HepG2 (cell line): ENCODE measurements at regions not wholly inside any gene's neighbourhood (a gene's known extent, or its start where the extent isn't known, plus 50 kb on each side); places are given as distances from the start of the nearest gene placed in this dataset.

Source experiments
- ATAC-seq: fragments of 200-7000 bp; cut with Tn5 transposase; 3 replicates; pipeline ENCODE4 v1.9.1; 2020; ENCODE audit warnings: mild to moderate bottlenecking, moderate library complexity
- BruUV-seq: library from RNA; stranded (reverse); fragments of 400-500 nt; replicated peaks from 2 replicates; lab custom pipeline; 2021; lab: Mats Ljungman, UMichigan
- CTCF ChIA-PET: fragments of 300-600 bp; formaldehyde crosslinking; extraction: SDS; loops from one replicate; lab custom pipeline; 2021; ENCODE audit warnings: low total read pairs, inconsistent platforms, low intra/inter-chr PET ratio; lab: Yijun Ruan, JAX
- POLR2A ChIA-PET: fragments of 350-600 bp; sonication (Branson Sonifier 250); formaldehyde crosslinking; loops from one replicate; lab custom pipeline; 2020; ENCODE audit warnings: antibody characterized with exemption, inconsistent platforms; lab: Yijun Ruan, JAX
- DNase-seq: peaks from one replicate; pipeline ENCODE4 v3.0.0-alpha.2; 2015; ENCODE audit warnings: low spot score
- FAIRE-seq: peaks from 3 replicates; lab custom pipeline; 2011; peaks lifted over from hg19 to GRCh38; lab: Jason Lieb, UNC
- H2AFZ ChIP-seq: one replicate; pipeline ENCODE4 v1.6.1; 2011; ENCODE audit warnings: low read length, inconsistent platforms
- H3K27ac ChIP-seq: fragments of 300-600 bp; 3 replicates; pipeline ENCODE4 v1.8.0; 2011; ENCODE audit warnings: mixed run types, mild to moderate bottlenecking, mixed read lengths, low read length, inconsistent platforms; ENCODE audit not compliant: insufficient read depth; ENCODE audit errors: extremely low read length
- H3K27me3 ChIP-seq, 2 experiments: fragments of 200-600 bp in 1 of 2; 2 replicates in 1 of 2; 3 replicates in 1 of 2; pipeline versions ENCODE4 v1.6.0 to v1.8.0; 2011; ENCODE audit warnings: low read length in 2 of 2, mild to moderate bottlenecking in 2 of 2, moderate library complexity in 2 of 2, inconsistent platforms in 1 of 2; ENCODE audit not compliant: insufficient read depth in 2 of 2, control insufficient read depth in 1 of 2
- H3K36me3 ChIP-seq, 2 experiments: fragments of 200-600 bp in 1 of 2; replicated peaks in 1 of 2; 2 replicates in 1 of 2; 3 replicates in 1 of 2; pipeline versions ENCODE4 v1.5.1 to v1.8.0; 2011; ENCODE audit warnings: low read length in 2 of 2, inconsistent platforms in 1 of 2; ENCODE audit not compliant: insufficient read depth in 2 of 2, control insufficient read depth in 1 of 2
- H3K4me1 ChIP-seq: 2 replicates; pipeline ENCODE4 v1.5.1; 2012; ENCODE audit warnings: low read length, inconsistent platforms; ENCODE audit not compliant: insufficient read depth
- H3K4me2 ChIP-seq: 2 replicates; pipeline ENCODE4 v1.6.0; 2011; ENCODE audit warnings: low read depth, low read length, inconsistent platforms
- H3K4me3 ChIP-seq, 3 experiments: fragments of 200-600 bp in 1 of 3; sonication (generic), shearing (Covaris generic) in 1 of 3; replicated peaks in 1 of 3; 2 replicates each; pipeline ENCODE4 v1.5.1; 2011 to 2016; ENCODE audit warnings: low read length in 3 of 3, inconsistent platforms in 2 of 3, low read depth in 2 of 3, mild to moderate bottlenecking in 2 of 3, control low read depth in 1 of 3, mixed read lengths in 1 of 3; ENCODE audit not compliant: insufficient read depth in 1 of 3
- H3K79me2 ChIP-seq: one replicate; pipeline ENCODE4 v1.6.1; 2011; ENCODE audit warnings: low read length, inconsistent platforms; ENCODE audit not compliant: insufficient read depth
- H3K9ac ChIP-seq: 2 replicates; pipeline ENCODE4 v1.6.0; 2011; ENCODE audit warnings: mild to moderate bottlenecking, low read depth, low read length, inconsistent platforms; ENCODE audit not compliant: insufficient read depth
- H3K9me3 ChIP-seq: 2 replicates; pipeline ENCODE4 v1.5.1; 2012; ENCODE audit warnings: mild to moderate bottlenecking, low read length
- H4K20me1 ChIP-seq: 2 replicates; pipeline ENCODE4 v1.6.0; 2011; ENCODE audit warnings: inconsistent platforms, mild to moderate bottlenecking, low read length, moderate library complexity; ENCODE audit not compliant: insufficient read depth
- CCDC6 ChIP-seq: sonication (generic); formaldehyde crosslinking; IDR thresholded peaks from 2 replicates; pipeline ENCODE4 v1.8.1; 2022; ENCODE audit warnings: mild to moderate bottlenecking, missing genetic modification reagents, moderate library complexity
- CSRNP2 ChIP-seq: sonication (generic); formaldehyde crosslinking; conservative IDR thresholded peaks from 2 replicates; pipeline ENCODE4 v1.8.0; 2022; ENCODE audit warnings: low read depth, missing genetic modification reagents
- RARA ChIP-seq: IDR thresholded peaks from 2 replicates; pipeline ENCODE4 v1.6.1; 2016; ENCODE audit warnings: missing genetic modification reagents, missing compliant biosample characterization
- RFX3 ChIP-seq: IDR thresholded peaks from 2 replicates; pipeline ENCODE4 v1.6.1; 2016; ENCODE audit warnings: missing biosample characterization, missing genetic modification reagents
- THAP9 ChIP-seq: sonication (generic); formaldehyde crosslinking; IDR thresholded peaks from 2 replicates; pipeline ENCODE4; 2020; ENCODE audit warnings: missing genetic modification reagents, mild to moderate bottlenecking, borderline replicate concordance
- ZFP41 ChIP-seq: sonication (generic); formaldehyde crosslinking; IDR thresholded peaks from 2 replicates; pipeline ENCODE4 v1.4.0; 2020; ENCODE audit warnings: mild to moderate bottlenecking, missing genetic modification reagents, borderline replicate concordance
- ZNF550 ChIP-seq: sonication (generic); formaldehyde crosslinking; IDR thresholded peaks from 2 replicates; pipeline ENCODE4 v1.4.0; 2020; ENCODE audit warnings: mild to moderate bottlenecking, missing genetic modification reagents, borderline replicate concordance
- in situ Hi-C: cut with HindIII; loops from 2 replicates; pipeline ENCODE4 v1.10.0; 2017; ENCODE audit warnings: low pct_unique_long_range_greater_than_20kb; ENCODE audit not compliant: extremely low pct_ligation_motif_present
- intact Hi-C: fragments of 100-400 bp; cut with micrococcal nuclease; formaldehyde crosslinking; loops from one replicate; pipeline ENCODE4 v1.10.0; 2022; ENCODE audit not compliant: unreplicated experiment

GRCh38 chr14:28116716-28117115, 649.9 kb upstream of the FOXG1 start:
- no peak overlapping the region for H3K4me3 ChIP-seq
- H3K9me3 ChIP-seq = peaks cover 100% of the 10 kb centered on the region
- intact Hi-C loops (no loop called here), in situ Hi-C loops (no loop called here)
- ATAC-seq (no peak; the same call in 2 of the 3 replicates), DNase-seq (no peak), FAIRE-seq (no peak)
- no peaks in the 10 kb centered on the region for H3K36me3 ChIP-seq
- ChIA-PET CTCF (no interaction called here), POLR2A (no interaction called here)
- no TSS peak for BruUV-seq
- no peak overlapping the region for H2AFZ ChIP-seq
- TF ChIP-seq THAP9 (CRISPR knock-in tag) = no peak
- TF ChIP-seq RARA (CRISPR knock-in tag) = no peak
- no peak for TF ChIP-seq RFX3 (CRISPR knock-in tag)
- TF ChIP-seq CSRNP2 = no peak
- no peak for TF ChIP-seq ZNF550 (CRISPR knock-in tag)
- TF ChIP-seq CCDC6 (CRISPR knock-in tag) = no peak
- TF ChIP-seq ZFP41 (CRISPR knock-in tag) = no peak
- no peak overlapping the region for H3K27ac ChIP-seq
- H3K9ac ChIP-seq = no peak overlapping the region
- no peaks in the 10 kb centered on the region for H3K4me1 ChIP-seq
- no peaks in the 10 kb centered on the region for H3K27me3 ChIP-seq
- H3K4me2 ChIP-seq = no peak overlapping the region
- H3K79me2 ChIP-seq = no peaks in the 10 kb centered on the region
- H4K20me1 ChIP-seq = no peaks in the 10 kb centered on the region
